ENCODE measurements at regions not wholly inside any gene's neighbourhood (a gene's known extent, or its start where the extent isn't known, plus 50 kb on each side); places are given as distances from the start of the nearest gene placed in this dataset.

DNA sequence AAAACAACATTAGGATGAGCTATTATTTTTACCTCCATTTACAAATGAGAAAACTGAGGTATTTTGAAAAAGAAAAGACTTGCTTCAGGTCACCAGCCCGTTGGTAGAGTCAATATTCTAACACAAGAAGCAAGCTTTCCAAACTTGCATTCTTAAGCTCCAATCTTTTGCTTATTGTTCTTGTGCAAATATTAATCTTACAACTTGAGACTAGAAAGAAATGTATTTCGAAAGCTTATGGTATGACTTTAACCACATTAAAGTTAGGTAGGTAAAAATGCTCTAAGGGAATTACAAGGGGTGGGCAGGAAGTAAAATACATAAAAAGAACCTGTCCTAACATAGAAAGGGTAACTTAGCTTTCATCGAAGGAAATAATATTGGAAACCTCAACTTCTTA, 453.9 kb downstream of the SLITRK5 start:
- Mint-ChIP-seq H3K4me3 (ENCODE audit: unreplicated experiment) (no peak overlapping the region), H3K27ac (ENCODE audit: unreplicated experiment) (no peak overlapping the region), H3K36me3 (ENCODE audit: unreplicated experiment) (peaks cover 4% of the 10 kb centered on the region), H3K27me3 (ENCODE audit: unreplicated experiment) (peaks cover 2% of the 10 kb centered on the region), H3K4me1 (ENCODE audit: low read depth, unreplicated experiment) (no peaks in the 10 kb centered on the region), H3K9me3 (ENCODE audit: unreplicated experiment) (peaks cover 3% of the 10 kb centered on the region)
- no peak for DNase-seq
- TF ChIP-seq, protein P1, sequence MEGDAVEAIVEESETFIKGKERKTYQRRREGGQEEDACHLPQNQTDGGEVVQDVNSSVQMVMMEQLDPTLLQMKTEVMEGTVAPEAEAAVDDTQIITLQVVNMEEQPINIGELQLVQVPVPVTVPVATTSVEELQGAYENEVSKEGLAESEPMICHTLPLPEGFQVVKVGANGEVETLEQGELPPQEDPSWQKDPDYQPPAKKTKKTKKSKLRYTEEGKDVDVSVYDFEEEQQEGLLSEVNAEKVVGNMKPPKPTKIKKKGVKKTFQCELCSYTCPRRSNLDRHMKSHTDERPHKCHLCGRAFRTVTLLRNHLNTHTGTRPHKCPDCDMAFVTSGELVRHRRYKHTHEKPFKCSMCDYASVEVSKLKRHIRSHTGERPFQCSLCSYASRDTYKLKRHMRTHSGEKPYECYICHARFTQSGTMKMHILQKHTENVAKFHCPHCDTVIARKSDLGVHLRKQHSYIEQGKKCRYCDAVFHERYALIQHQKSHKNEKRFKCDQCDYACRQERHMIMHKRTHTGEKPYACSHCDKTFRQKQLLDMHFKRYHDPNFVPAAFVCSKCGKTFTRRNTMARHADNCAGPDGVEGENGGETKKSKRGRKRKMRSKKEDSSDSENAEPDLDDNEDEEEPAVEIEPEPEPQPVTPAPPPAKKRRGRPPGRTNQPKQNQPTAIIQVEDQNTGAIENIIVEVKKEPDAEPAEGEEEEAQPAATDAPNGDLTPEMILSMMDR (IDR thresholded peaks at IDR 0.05; ENCODE audit: partially characterized antibody, unreplicated experiment) = no peak

DNA sequence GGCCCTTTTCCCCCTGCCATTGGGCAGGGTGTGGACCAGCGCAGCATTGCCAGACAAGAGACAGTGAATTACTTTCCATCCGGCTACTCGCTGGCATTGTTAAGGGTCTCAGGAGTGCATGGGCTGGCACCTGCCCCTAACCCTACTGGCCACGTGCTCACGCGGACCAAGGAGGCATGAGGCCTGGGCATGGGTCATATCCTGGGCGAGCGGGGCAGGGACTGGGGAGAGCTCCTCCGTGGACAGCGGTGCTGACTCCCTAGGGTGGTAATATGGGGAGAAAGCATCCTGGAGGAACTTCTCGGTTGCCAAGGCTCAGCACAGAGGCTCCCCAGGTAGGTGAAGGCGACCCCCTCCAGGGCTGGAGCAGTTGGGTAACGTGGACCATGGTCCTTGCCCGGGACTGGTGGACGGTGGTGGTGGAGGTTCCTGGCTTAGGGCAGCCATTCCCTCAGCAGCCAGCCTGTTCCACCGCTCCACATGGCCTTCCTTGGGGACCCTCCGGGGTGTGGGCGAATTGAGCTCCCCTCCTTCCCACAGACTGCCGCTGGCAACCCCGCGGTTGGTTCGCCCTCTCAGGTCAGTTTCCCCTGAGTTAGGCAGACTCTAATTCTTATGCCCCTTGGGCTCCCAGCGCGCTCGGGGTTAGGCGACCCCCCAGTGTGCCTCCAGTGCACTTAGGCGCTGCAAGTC, 465.1 kb downstream of the SLITRK5 start:
- TF ChIP-seq, protein P1 (IDR thresholded peaks at IDR 0.05; ENCODE audit: partially characterized antibody, unreplicated experiment) = no peak
- Mint-ChIP-seq H3K36me3 (ENCODE audit: unreplicated experiment) (no peaks in the 10 kb centered on the region), H3K27ac (ENCODE audit: unreplicated experiment) (no peak overlapping the region), H3K4me3 (ENCODE audit: unreplicated experiment) (no peak overlapping the region), H3K27me3 (ENCODE audit: unreplicated experiment) (no peaks in the 10 kb centered on the region), H3K4me1 (ENCODE audit: low read depth, unreplicated experiment) (no peaks in the 10 kb centered on the region), H3K9me3 (ENCODE audit: unreplicated experiment) (no peaks in the 10 kb centered on the region)
- no peak for DNase-seq

DNA sequence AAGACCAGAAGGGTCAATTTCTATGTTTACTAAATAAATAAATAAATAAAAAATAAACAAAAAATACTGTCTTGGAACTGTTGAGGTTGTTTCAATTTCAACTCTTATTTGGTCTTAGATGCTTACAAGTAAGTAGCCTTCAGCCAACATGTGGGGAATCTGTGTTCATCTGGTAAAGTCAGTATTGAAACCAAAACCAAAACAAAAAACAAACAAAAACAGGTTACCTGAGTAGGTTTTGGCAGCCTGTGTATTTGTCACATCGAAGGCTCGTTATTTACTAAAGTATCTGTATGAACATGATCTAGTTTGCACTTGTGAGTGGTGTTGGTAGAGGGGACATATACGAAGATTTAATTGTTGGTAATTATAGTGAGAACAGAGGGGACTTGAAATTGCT, 471.5 kb downstream of the SLITRK5 start:
- Mint-ChIP-seq H3K9me3 (ENCODE audit: unreplicated experiment) (no peaks in the 10 kb centered on the region), H3K27ac (ENCODE audit: unreplicated experiment) (no peak overlapping the region)

DNA sequence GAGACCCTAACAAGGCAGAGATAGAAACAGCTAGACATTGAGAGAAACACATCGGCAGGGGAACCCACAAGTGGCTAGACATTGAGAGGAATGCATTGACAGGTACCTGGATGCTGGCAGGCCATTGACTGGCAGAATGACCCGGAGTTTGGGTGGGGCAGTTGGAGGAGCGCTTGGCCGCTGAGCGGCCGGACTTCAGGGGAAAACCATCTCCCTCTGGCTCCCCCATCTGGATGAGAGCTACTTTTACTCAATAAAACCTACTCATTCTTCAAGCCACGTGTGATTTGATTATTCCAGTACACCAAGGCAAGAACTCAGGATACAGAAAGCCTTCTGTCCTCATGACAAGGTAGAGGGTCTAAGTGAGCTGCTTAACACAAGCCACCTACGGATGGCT, 473.4 kb downstream of the SLITRK5 start:
- TF ChIP-seq, protein P1 (IDR thresholded peaks at IDR 0.05; ENCODE audit: partially characterized antibody, unreplicated experiment) = no peak
- Mint-ChIP-seq H3K27me3 (ENCODE audit: unreplicated experiment) (no peaks in the 10 kb centered on the region), H3K4me1 (ENCODE audit: low read depth, unreplicated experiment) (no peaks in the 10 kb centered on the region), H3K9me3 (ENCODE audit: unreplicated experiment) (no peaks in the 10 kb centered on the region), H3K27ac (ENCODE audit: unreplicated experiment) (no peak overlapping the region), H3K4me3 (ENCODE audit: unreplicated experiment) (no peak overlapping the region), H3K36me3 (ENCODE audit: unreplicated experiment) (peaks cover 6% of the 10 kb centered on the region)
- DNase-seq = no peak

More for the DNA sequence above, 471.5 kb downstream of the SLITRK5 start:
- DNase-seq = no peak
- Mint-ChIP-seq H3K27me3 (ENCODE audit: unreplicated experiment) (no peaks in the 10 kb centered on the region), H3K4me3 (ENCODE audit: unreplicated experiment) (no peak overlapping the region), H3K36me3 (ENCODE audit: unreplicated experiment) (no peaks in the 10 kb centered on the region), H3K4me1 (ENCODE audit: low read depth, unreplicated experiment) (no peaks in the 10 kb centered on the region)
- TF ChIP-seq, protein P1 (IDR thresholded peaks at IDR 0.05; ENCODE audit: partially characterized antibody, unreplicated experiment) = no peak

DNA sequence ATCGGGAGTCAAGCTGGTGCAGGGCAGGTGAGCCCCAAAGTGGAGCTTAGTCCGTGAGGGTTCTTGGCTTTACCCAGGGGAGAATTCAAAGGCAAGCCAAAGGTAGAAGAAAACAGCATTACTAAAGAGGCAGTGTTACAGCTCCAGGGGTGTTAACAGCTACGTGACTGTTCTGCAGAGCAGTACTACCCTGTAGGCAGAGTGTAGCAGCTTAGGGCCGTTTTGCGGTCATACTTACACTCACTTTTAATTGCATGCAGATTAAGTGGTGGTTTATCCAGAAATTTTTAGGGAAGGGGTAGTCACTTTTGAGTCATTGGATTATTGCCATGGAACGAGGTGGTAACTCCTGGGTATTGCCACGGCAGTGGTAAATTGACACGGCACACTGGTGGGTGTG, 482.2 kb downstream of the SLITRK5 start:
- Mint-ChIP-seq H3K27me3 (ENCODE audit: unreplicated experiment) (peaks cover 2% of the 10 kb centered on the region), H3K27ac (ENCODE audit: unreplicated experiment) (no peak overlapping the region)

More for the DNA sequence above, 482.2 kb downstream of the SLITRK5 start:
- peaks cover 3% of the 10 kb centered on the region for H3K9me3 Mint-ChIP-seq (ENCODE audit: unreplicated experiment)
- H3K36me3 Mint-ChIP-seq (ENCODE audit: unreplicated experiment) = peaks cover 6% of the 10 kb centered on the region
- H3K4me1 Mint-ChIP-seq (ENCODE audit: low read depth, unreplicated experiment) = no peaks in the 10 kb centered on the region
- TF ChIP-seq, protein P1 (IDR thresholded peaks at IDR 0.05; ENCODE audit: partially characterized antibody, unreplicated experiment) = no peak
- no peak overlapping the region for H3K4me3 Mint-ChIP-seq (ENCODE audit: unreplicated experiment)
- DNase-seq = no peak
